WTC11 (cell line): ENCODE measurements at regions not wholly inside any gene's neighbourhood (a gene's known extent, or its start where the extent isn't known, plus 50 kb on each side); places are given as distances from the start of the nearest gene placed in this dataset.
A peak's percentile ranks its signal among the peaks of the same experiment; 100 is the strongest.

Experiments
- ATAC-seq: fragments of 200-7000 bp; cut with Tn5 transposase; 2 replicates; pipeline ENCODE4 v1.10.0; 2021; ENCODE audit warnings: mild to moderate bottlenecking, moderate library complexity
- CTCF ChIA-PET: fragments of 300-600 bp; sonication (Branson Sonifier 250); formaldehyde crosslinking; loops from one replicate; lab custom pipeline; 2021; ENCODE audit warnings: antibody characterized with exemption; lab: Charles Lee
- POLR2A ChIA-PET: fragments of 350-600 bp; sonication (Branson Sonifier 250); formaldehyde crosslinking; loops from one replicate; lab custom pipeline; 2021; ENCODE audit warnings: antibody characterized with exemption; lab: Charles Lee
- DNase-seq: peaks from one replicate; pipeline ENCODE4 v3.0.0; 2021; ENCODE audit warnings: low spot score
- H3K27ac Mint-ChIP-seq: 2 replicates; pipeline ENCODE4 v1.8.0; 2021; ENCODE audit warnings: mixed read lengths
- H3K27me3 Mint-ChIP-seq: 2 replicates; pipeline ENCODE4 v1.8.0; 2021; ENCODE audit warnings: low read depth, mild to moderate bottlenecking, moderate library complexity, mixed read lengths
- H3K36me3 Mint-ChIP-seq: 2 replicates; pipeline ENCODE4 v1.8.0; 2021; ENCODE audit warnings: mixed read lengths
- H3K4me1 Mint-ChIP-seq: 2 replicates; pipeline ENCODE4 v1.8.0; 2022; ENCODE audit warnings: mixed read lengths
- H3K4me3 Mint-ChIP-seq: 2 replicates; pipeline ENCODE4 v1.8.0; 2021; ENCODE audit warnings: mild to moderate bottlenecking, moderate library complexity, mixed read lengths
- H3K9me3 Mint-ChIP-seq: 2 replicates; pipeline ENCODE4 v1.8.0; 2021; ENCODE audit warnings: mixed read lengths
- ARID4B ChIP-seq: sonication (generic); formaldehyde crosslinking; IDR thresholded peaks from 2 replicates; pipeline ENCODE4 v1.8.0; 2023; ENCODE audit warnings: missing genetic modification reagents, mild to moderate bottlenecking, borderline replicate concordance
- E2F4 ChIP-seq: sonication (generic); formaldehyde crosslinking; IDR thresholded peaks from 2 replicates; pipeline ENCODE4 v1.8.1; 2022; ENCODE audit warnings: low read depth, mild to moderate bottlenecking, moderate library complexity, missing genetic modification reagents, borderline replicate concordance
- FOXP1 ChIP-seq: sonication (generic); formaldehyde crosslinking; IDR thresholded peaks from 2 replicates; pipeline ENCODE4 v1.8.0; 2022; ENCODE audit warnings: missing genetic modification reagents, mild to moderate bottlenecking, moderate library complexity, borderline replicate concordance
- GRHL2 ChIP-seq: fragments of 250-450 bp; sonication (Bioruptor Pico); IDR thresholded peaks from 2 replicates; pipeline ENCODE4 v1.8.0; 2022; ENCODE audit warnings: mild to moderate bottlenecking, moderate library complexity; ENCODE audit not compliant: insufficient replicate concordance, severe bottlenecking
- HMGXB4 ChIP-seq: sonication (generic); formaldehyde crosslinking; IDR thresholded peaks from 2 replicates; pipeline ENCODE4 v1.8.1; 2023; ENCODE audit warnings: mild to moderate bottlenecking, moderate library complexity, missing genetic modification reagents
- IRF2 ChIP-seq: sonication (generic); formaldehyde crosslinking; IDR thresholded peaks from 2 replicates; pipeline ENCODE4 v1.8.0; 2022; ENCODE audit warnings: low read depth, missing genetic modification reagents, borderline replicate concordance
- KAT7 ChIP-seq: sonication (generic); formaldehyde crosslinking; IDR thresholded peaks from 2 replicates; pipeline ENCODE4 v1.8.1; 2023; ENCODE audit warnings: missing genetic modification reagents, mild to moderate bottlenecking, borderline replicate concordance
- MAX ChIP-seq: sonication (generic); formaldehyde crosslinking; IDR thresholded peaks from 2 replicates; pipeline ENCODE4 v1.8.0; 2022; ENCODE audit warnings: mild to moderate bottlenecking, missing genetic modification reagents
- NR3C1 ChIP-seq: sonication (generic); formaldehyde crosslinking; conservative IDR thresholded peaks from 2 replicates; pipeline ENCODE4 v1.8.1; 2023; ENCODE audit warnings: low read depth, mild to moderate bottlenecking, missing genetic modification reagents
- RELA ChIP-seq: sonication (generic); formaldehyde crosslinking; IDR thresholded peaks from 2 replicates; pipeline ENCODE4 v1.8.1; 2022; ENCODE audit warnings: missing genetic modification reagents, mild to moderate bottlenecking, borderline replicate concordance
- SMAD3 ChIP-seq: sonication (generic); formaldehyde crosslinking; IDR thresholded peaks from 2 replicates; pipeline ENCODE4 v1.8.0; 2022; ENCODE audit warnings: missing genetic modification reagents, mild to moderate bottlenecking, borderline replicate concordance
- SP1 ChIP-seq: sonication (generic); formaldehyde crosslinking; conservative IDR thresholded peaks from 2 replicates; pipeline ENCODE4 v1.8.1; 2022; ENCODE audit warnings: missing genetic modification reagents
- STAT6 ChIP-seq: sonication (generic); formaldehyde crosslinking; conservative IDR thresholded peaks from 2 replicates; pipeline ENCODE4 v1.8.1; 2023; ENCODE audit warnings: mild to moderate bottlenecking, low read depth, missing genetic modification reagents, moderate library complexity
- USF1 ChIP-seq: sonication (generic); formaldehyde crosslinking; IDR thresholded peaks from 2 replicates; pipeline ENCODE4 v1.8.0; 2022; ENCODE audit warnings: mild to moderate bottlenecking, missing genetic modification reagents
- USF2 ChIP-seq: sonication (generic); formaldehyde crosslinking; IDR thresholded peaks from 2 replicates; pipeline ENCODE4 v1.8.1; 2023; ENCODE audit warnings: mild to moderate bottlenecking, missing genetic modification reagents, moderate library complexity
- ZNF232 ChIP-seq: sonication (generic); formaldehyde crosslinking; IDR thresholded peaks from 2 replicates; pipeline ENCODE4 v1.8.0; 2022; ENCODE audit warnings: mild to moderate bottlenecking, missing genetic modification reagents
- ZNF317 ChIP-seq: sonication (generic); formaldehyde crosslinking; IDR thresholded peaks from 2 replicates; pipeline ENCODE4 v1.8.1; 2023; ENCODE audit warnings: low read depth, mild to moderate bottlenecking, moderate library complexity, missing genetic modification reagents, borderline replicate concordance
- ZSCAN18 ChIP-seq: fragments of 250-450 bp; sonication (Bioruptor Pico); IDR thresholded peaks from 2 replicates; pipeline ENCODE4 v2.1.2; 2022; ENCODE audit warnings: mild to moderate bottlenecking, moderate library complexity

GRCh38 chr20:19888269-19888671, 128.9 kb upstream of the NAA20 start:
- H3K27ac Mint-ChIP-seq = no peak overlapping the region
- ChIA-PET CTCF (no interaction called here), POLR2A (no interaction called here)
- peaks cover 5% of the 10 kb centered on the region for H3K4me1 Mint-ChIP-seq
- H3K27me3 Mint-ChIP-seq = 0 out of 2 replicates have a peak, but pooled peaks cover 2% of the 10 kb centered on the region
- no peak for TF ChIP-seq ZNF232 (CRISPR knock-in tag)
- TF ChIP-seq NR3C1 = no peak
- no peak for TF ChIP-seq IRF2 (CRISPR knock-in tag)
- no peak for TF ChIP-seq ZNF317 (CRISPR knock-in tag)
- TF ChIP-seq ZSCAN18 (CRISPR knock-in tag) = no peak
- TF ChIP-seq KAT7 (CRISPR knock-in tag) = no peak
- no peak for TF ChIP-seq USF2 (CRISPR knock-in tag)
- no peak for TF ChIP-seq HMGXB4 (CRISPR knock-in tag)
- no peak for TF ChIP-seq FOXP1 (CRISPR knock-in tag)
- ATAC-seq = no peak
- no peak overlapping the region for H3K4me3 Mint-ChIP-seq
- H3K9me3 Mint-ChIP-seq = 0 out of 2 replicates have a peak, but pooled peaks cover 4% of the 10 kb centered on the region
- no peak for DNase-seq
- H3K36me3 Mint-ChIP-seq = no peaks in the 10 kb centered on the region

- CTCF ChIA-PET = interaction anchor here (1.3 kb wide), 1 partner anchor 108 kb away, joined by 3 read pairs; no protein-coding TSS in a partner anchor
- POLR2A ChIA-PET = interaction anchor here (0.6 to 1.0 kb wide), 2 partner anchors 8 to 79 kb away, joined by 4 to 5 read pairs; no protein-coding TSS in a partner anchor
- no peak for ATAC-seq
- TF ChIP-seq GRHL2 (no peak), E2F4 (CRISPR knock-in tag) (no peak), STAT6 (CRISPR knock-in tag) (no peak), SMAD3 (CRISPR knock-in tag) (no peak), USF1 (CRISPR knock-in tag) (no peak), RELA (no peak), MAX (CRISPR knock-in tag) (no peak), NR3C1 (no peak), ARID4B (no peak), ZNF232 (CRISPR knock-in tag) (no peak), SP1 (no peak)
Observed at GRCh38 chr20:19889011-19889953, 127.9 kb upstream of the NAA20 start.

More at GRCh38 chr20:19889011-19889953, 127.9 kb upstream of the NAA20 start:
- Mint-ChIP-seq H3K36me3 (no peaks in the 10 kb centered on the region), H3K4me1 (peaks cover 5% of the 10 kb centered on the region), H3K9me3 (0 out of 2 replicates have a peak, but pooled peaks cover 4% of the 10 kb centered on the region), H3K27me3 (0 out of 2 replicates have a peak, but pooled peaks cover 2% of the 10 kb centered on the region), H3K4me3 (no peak overlapping the region), H3K27ac (peak overlapping the region; percentile 29; the same call in 1 of the 2 replicates)
- no peak for DNase-seq
